ENCODE measurements at regions not wholly inside any gene's neighbourhood (a gene's known extent, or its start where the extent isn't known, plus 50 kb on each side); places are given as distances from the start of the nearest gene placed in this dataset.

GRCh38 chr3:159604151-159604581 lies 384.5 kb upstream of the IL12A start:
- H3K4me1 ChIP-seq (ENCODE audit: control insufficient read depth, extremely low read depth, insufficient read depth, low read length) = no peaks in the 10 kb centered on the region
- no peak overlapping the region for H3K4me2 ChIP-seq (ENCODE audit: extremely low read depth, insufficient read depth, low read length)
- no peak overlapping the region for H3K4me3 ChIP-seq (replicated peaks in 1 of 4; ENCODE audit: control extremely low read depth in 1 of 4, insufficient read depth in 1 of 4, low read depth in 3 of 4, low read length in 4 of 4)
- H3K27ac ChIP-seq (ENCODE audit: insufficient read depth, low read length) = no peak overlapping the region
- TF ChIP-seq, protein P1, sequence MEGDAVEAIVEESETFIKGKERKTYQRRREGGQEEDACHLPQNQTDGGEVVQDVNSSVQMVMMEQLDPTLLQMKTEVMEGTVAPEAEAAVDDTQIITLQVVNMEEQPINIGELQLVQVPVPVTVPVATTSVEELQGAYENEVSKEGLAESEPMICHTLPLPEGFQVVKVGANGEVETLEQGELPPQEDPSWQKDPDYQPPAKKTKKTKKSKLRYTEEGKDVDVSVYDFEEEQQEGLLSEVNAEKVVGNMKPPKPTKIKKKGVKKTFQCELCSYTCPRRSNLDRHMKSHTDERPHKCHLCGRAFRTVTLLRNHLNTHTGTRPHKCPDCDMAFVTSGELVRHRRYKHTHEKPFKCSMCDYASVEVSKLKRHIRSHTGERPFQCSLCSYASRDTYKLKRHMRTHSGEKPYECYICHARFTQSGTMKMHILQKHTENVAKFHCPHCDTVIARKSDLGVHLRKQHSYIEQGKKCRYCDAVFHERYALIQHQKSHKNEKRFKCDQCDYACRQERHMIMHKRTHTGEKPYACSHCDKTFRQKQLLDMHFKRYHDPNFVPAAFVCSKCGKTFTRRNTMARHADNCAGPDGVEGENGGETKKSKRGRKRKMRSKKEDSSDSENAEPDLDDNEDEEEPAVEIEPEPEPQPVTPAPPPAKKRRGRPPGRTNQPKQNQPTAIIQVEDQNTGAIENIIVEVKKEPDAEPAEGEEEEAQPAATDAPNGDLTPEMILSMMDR (conservative IDR thresholded peaks at IDR 0.05 in 1 of 2, IDR thresholded peaks at IDR 0.05 in 1 of 2; ENCODE audit: low read depth in 1 of 2, low read length in 2 of 2) = no peak
- peak; percentile 39 to 77 for DNase-seq (ENCODE audit: low read depth in 2 of 2)
- no peaks in the 10 kb centered on the region for H4K20me1 ChIP-seq (ENCODE audit: control insufficient read depth, extremely low read depth, insufficient read depth, low read length)
- H3K9ac ChIP-seq (ENCODE audit: insufficient read depth, low read length) = no peak overlapping the region
- H2AFZ ChIP-seq (ENCODE audit: low read length) = no peak overlapping the region
- no peaks in the 10 kb centered on the region for H3K27me3 ChIP-seq (ENCODE audit: control insufficient read depth, insufficient read depth, low read length)
- no peaks in the 10 kb centered on the region for H3K79me2 ChIP-seq (ENCODE audit: control insufficient read depth, insufficient read depth, low read length)
- no peaks in the 10 kb centered on the region for H3K36me3 ChIP-seq (ENCODE audit: control insufficient read depth, insufficient read depth, low read length)
- H3K9me3 ChIP-seq (ENCODE audit: control insufficient read depth, insufficient read depth, low read depth, low read length) = no peaks in the 10 kb centered on the region

- no peak overlapping the region for H3K4me2 ChIP-seq (ENCODE audit: extremely low read depth, insufficient read depth, low read length)
- no peak for TF ChIP-seq EZH2 (IDR thresholded peaks at IDR 0.05; ENCODE audit: low read length, missing control alignments)
- TF ChIP-seq, protein P1 (conservative IDR thresholded peaks at IDR 0.05 in 1 of 2, IDR thresholded peaks at IDR 0.05 in 1 of 2; ENCODE audit: low read depth in 1 of 2, low read length in 2 of 2) = no peak
- DNase-seq (ENCODE audit: low read depth in 2 of 2) = no peak
- H3K4me1 ChIP-seq (ENCODE audit: control insufficient read depth, extremely low read depth, insufficient read depth, low read length) = no peaks in the 10 kb centered on the region
- H2AFZ ChIP-seq (ENCODE audit: low read length) = no peak overlapping the region
- H3K36me3 ChIP-seq (ENCODE audit: control insufficient read depth, insufficient read depth, low read length) = no peaks in the 10 kb centered on the region
- H3K9me3 ChIP-seq (ENCODE audit: control insufficient read depth, insufficient read depth, low read depth, low read length) = no peaks in the 10 kb centered on the region
- H3K27ac ChIP-seq (ENCODE audit: insufficient read depth, low read length) = no peak overlapping the region
- no peaks in the 10 kb centered on the region for H4K20me1 ChIP-seq (ENCODE audit: control insufficient read depth, extremely low read depth, insufficient read depth, low read length)
- H3K4me3 ChIP-seq (replicated peaks in 1 of 4; ENCODE audit: control extremely low read depth in 1 of 4, insufficient read depth in 1 of 4, low read depth in 3 of 4, low read length in 4 of 4) = no peak overlapping the region
- no peak overlapping the region for H3K9ac ChIP-seq (ENCODE audit: insufficient read depth, low read length)
- H3K27me3 ChIP-seq (ENCODE audit: control insufficient read depth, insufficient read depth, low read length) = no peaks in the 10 kb centered on the region
- no peaks in the 10 kb centered on the region for H3K79me2 ChIP-seq (ENCODE audit: control insufficient read depth, insufficient read depth, low read length)
Measured at GRCh38 chr3:159605101-159605500, 383.5 kb upstream of the IL12A start.

DNA sequence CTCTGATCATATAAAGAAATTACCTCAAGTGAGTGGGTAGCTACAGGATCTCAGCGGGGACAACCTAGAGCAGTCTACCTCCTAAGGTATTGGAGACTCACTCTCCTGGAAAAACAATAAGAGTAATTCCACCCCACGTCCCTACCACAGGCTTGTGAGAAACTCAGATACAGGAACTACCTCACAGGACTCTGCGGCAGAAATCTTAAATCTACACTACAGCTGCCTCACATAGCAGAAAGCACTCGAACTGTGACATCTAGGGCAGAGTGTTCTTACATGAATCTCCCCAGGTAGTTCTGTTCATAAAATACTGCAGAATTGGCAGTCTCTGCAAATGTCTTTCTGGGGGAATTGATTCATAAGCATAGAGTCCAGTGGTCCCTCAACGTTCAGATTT lies 382.9 kb upstream of the IL12A start:
- Histone ChIP-seq H2AFZ (ENCODE audit: low read length) (no peak overlapping the region), H4K20me1 (ENCODE audit: control insufficient read depth, extremely low read depth, insufficient read depth, low read length) (no peaks in the 10 kb centered on the region), H3K27me3 (ENCODE audit: control insufficient read depth, insufficient read depth, low read length) (no peaks in the 10 kb centered on the region), H3K9me3 (ENCODE audit: control insufficient read depth, insufficient read depth, low read depth, low read length) (no peaks in the 10 kb centered on the region), H3K9ac (ENCODE audit: insufficient read depth, low read length) (no peak overlapping the region), H3K79me2 (ENCODE audit: control insufficient read depth, insufficient read depth, low read length) (no peaks in the 10 kb centered on the region), H3K4me2 (ENCODE audit: extremely low read depth, insufficient read depth, low read length) (no peak overlapping the region), H3K27ac (ENCODE audit: insufficient read depth, low read length) (no peak overlapping the region), H3K36me3 (ENCODE audit: control insufficient read depth, insufficient read depth, low read length) (no peaks in the 10 kb centered on the region), H3K4me1 (ENCODE audit: control insufficient read depth, extremely low read depth, insufficient read depth, low read length) (no peaks in the 10 kb centered on the region), H3K4me3 (replicated peaks in 1 of 4; ENCODE audit: control extremely low read depth in 1 of 4, insufficient read depth in 1 of 4, low read depth in 3 of 4, low read length in 4 of 4) (no peak overlapping the region)
- no peak for DNase-seq (ENCODE audit: low read depth in 2 of 2)
- no peak for TF ChIP-seq EZH2 (IDR thresholded peaks at IDR 0.05; ENCODE audit: low read length, missing control alignments)
- TF ChIP-seq, protein P1 (conservative IDR thresholded peaks at IDR 0.05 in 1 of 2, IDR thresholded peaks at IDR 0.05 in 1 of 2; ENCODE audit: low read depth in 1 of 2, low read length in 2 of 2) = no peak
